GM21528 (cell line): ENCODE measurements at regions not wholly inside any gene's neighbourhood (a gene's known extent, or its start where the extent isn't known, plus 50 kb on each side); places are given as distances from the start of the nearest gene placed in this dataset.
"Not testable (repeated sequence)": the region's sequence is repeated elsewhere in the genome, so short reads cannot be mapped to it uniquely, and the experiment has no call there.

Source experiments
- ATAC-seq: cut with Tn5 transposase; IDR thresholded peaks from one replicate; pipeline ENCODE4 v1.9.1; 2021; ENCODE audit warnings: mild to moderate bottlenecking, moderate library complexity; ENCODE audit not compliant: unreplicated experiment, low FRiP score

DNA sequence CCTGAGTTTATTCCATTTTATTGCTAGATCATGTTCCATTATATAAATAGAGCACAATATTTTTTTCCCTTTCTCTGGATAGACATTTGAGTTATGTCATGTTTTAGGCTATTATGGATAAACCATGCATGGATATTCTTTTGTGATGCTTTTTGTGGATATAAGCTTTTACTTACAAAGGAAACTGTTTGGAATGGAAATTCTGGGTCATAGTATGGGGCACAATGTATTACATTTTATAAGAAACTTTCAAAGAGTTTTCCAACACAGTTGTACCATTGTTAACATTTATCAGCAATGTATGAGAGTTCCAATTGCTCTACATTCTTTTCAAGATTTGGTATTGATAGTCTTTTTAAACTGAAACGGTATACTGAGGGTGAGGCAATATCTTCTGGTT is 749.4 kb downstream of the SOCS6 start:
- no peak for ATAC-seq

- ATAC-seq = no peak
These were observed 747.9 kb downstream of the SOCS6 start for GRCh38 chr18:71036783-71037182.

DNA sequence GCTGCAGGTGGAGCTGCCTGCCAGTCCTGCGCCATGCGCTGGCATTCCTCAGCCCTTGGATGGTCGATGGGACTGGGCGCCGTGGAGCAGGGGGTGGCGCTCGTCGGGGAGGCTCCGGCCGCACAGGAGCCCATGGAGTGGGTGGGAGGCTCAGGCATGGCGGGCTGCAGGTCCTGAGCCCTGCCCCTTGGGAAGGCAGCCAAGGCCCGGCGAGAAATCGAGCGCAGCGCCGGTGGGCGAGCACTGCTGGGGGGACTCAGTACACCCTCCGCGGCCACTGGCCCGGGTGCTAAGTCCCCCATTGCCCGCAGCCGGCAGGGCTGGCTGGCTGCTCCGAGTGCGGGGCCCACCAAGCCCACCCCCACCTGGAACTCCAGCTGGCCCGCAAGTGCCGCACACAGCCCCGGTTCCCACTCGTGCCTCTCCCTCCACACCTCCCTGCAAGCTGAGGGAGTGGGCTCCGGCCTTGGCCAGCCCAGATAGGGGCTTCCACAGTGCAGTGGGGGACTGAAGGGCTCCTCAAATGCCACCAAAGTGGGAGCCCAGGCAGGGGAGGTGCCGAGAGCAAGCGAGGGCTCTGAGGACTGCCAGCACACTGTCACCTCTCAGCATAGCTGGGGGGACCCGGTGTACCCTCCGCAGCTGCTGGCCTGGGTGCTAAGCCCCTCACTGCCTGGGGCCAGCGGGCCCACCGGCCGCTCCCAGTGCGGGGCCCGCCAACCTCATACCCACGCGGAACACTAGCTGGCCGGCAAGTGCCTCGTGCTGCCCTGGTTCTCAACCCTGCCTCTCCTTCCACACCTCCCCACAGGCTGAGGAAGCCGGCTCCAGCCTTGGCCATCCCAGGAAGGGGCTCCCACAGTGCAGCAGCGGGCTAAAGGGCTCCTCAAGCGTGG is 742.7 kb downstream of the SOCS6 start:
- not testable (repeated sequence) for ATAC-seq

- ATAC-seq = not testable (repeated sequence)
These were observed 741.2 kb downstream of the SOCS6 start for GRCh38 chr18:71030085-71030484.

GRCh38 chr18:71028285-71028762 is 739.5 kb downstream of the SOCS6 start:
- ATAC-seq = no peak

DNA sequence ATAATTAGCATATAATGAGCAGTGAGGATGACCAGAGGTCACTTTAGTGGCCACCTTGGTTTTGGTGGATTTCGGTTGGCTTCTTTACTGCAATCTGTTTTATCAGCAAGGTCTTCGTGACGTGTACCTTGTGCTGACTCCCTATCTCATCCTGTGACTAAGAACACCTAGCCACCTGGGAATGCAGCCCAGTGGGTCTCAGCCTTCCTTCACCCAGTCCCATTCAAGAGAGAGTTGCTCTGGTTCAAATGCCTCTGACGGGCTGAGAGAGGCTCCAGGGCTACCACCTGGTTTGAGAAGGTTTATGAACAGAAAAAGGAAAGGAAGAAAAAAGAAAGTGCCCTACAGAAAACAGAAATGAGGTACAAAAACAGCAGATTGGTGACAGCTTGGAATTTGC is 738.7 kb downstream of the SOCS6 start:
- ATAC-seq = no peak

DNA sequence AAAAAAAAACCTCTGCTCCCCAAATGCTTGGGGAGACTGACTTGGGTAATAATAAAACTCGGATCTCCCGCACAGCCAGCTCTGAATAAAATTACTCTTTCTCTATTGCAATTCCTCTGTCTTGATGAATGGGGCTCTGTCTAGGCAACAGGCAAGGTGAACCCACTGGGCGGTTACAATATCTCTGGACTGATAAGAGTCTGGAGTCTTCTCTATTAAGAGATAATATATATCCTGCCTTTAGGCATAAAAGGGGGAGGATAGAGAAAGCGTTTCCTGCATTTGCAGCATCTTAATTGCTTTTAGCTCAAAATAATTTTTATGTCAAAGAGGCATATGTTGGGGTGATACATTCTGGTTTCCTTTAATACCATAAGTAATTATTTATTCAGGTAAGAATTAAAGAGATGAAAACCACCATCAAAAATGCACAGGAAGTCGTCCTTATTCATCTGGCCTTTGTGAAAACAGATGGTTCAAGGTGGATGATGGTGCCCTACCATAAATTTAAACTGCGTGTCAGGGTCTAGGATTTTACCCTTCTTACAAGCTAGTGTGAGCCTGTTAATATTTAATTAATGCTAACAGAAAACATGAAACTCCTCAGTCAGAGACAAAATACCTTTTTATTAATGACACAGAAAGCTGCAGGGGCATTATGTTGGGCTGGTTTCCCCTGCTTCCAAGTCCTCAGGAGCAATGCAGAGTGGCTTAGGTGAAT is 736.8 kb downstream of the SOCS6 start:
- no peak for ATAC-seq

- no peak for ATAC-seq
These were observed 733.5 kb downstream of the SOCS6 start for GRCh38 chr18:71022389-71022788.

DNA sequence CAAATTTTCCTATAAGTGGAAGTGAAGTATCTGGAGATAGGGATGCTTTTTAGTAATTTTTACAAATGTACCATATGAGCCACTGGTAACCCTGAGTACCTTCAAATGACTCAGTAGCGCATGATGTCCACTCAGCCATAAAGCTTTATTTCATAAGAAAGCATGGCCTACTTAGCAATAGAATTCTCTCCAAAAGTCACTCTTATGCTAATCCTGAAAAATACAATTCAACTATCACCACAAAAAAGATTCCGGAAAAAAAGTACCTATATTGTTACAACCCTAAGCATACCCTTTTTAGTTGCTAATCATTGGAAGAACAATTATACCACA is 732.2 kb downstream of the SOCS6 start:
- no peak for ATAC-seq

GRCh38 chr18:71020342-71021029 is 731.6 kb downstream of the SOCS6 start:
- no peak for ATAC-seq

GRCh38 chr18:71018816-71019215 is 730.0 kb downstream of the SOCS6 start:
- ATAC-seq = no peak

DNA sequence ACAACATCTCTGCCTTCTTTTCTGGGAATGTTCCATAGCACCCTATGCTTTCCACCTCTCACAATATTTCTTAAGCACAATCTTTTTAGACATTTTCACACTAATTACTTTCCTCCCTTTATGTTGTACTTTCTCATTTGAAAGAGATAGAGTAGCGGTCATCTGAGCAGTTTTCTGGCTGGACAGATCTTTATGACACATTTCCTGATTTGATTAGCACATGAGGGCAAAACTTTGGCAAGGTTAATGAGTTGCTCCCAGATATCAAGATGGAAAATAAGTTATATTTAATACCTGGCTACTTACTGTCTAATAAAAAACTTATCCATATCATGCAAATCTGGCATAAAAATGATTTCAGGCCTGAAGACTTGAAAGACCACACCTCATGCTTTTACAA is 723.9 kb downstream of the SOCS6 start:
- no peak for ATAC-seq

- no peak for ATAC-seq
These were observed 722.5 kb downstream of the SOCS6 start for GRCh38 chr18:71011389-71011788.

DNA sequence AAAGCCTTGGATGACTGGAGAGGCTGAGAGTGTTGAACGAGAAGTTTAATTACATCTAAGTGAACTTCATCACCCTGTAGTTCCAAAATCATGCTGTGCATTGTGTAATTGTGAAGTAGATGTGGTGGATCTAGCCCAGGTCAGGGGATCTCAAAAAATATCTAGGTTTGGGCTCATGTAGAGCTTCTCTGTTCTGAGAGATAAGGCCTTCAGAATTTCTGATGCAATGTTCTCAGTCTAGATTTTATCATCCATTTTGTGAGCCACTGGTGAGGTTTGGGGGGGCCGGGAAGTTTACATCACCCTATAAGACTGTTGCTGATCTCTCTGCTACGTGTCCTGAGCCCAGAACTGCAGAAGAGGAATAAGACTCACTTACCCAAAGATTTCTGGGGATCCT is 719.4 kb downstream of the SOCS6 start:
- no peak for ATAC-seq

DNA sequence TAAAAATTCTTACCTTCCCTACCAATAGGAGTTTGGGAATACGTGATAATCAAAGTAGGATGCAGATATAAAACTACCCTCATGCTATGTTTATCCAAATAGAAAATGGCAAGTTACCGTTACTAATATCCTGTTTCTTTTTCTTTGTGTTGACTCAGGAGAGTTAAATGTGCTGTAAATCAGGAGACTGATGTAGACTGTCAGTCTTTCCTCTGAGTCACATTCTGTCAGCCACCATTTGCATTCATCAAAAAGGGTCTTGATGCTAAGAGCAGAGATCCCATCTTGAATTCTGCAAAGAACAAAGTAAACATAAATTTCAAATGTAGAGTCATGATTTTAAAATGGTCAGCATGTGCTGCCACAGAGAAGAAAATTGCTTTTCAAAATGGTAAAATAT is 712.8 kb downstream of the SOCS6 start:
- no peak for ATAC-seq

- no peak for ATAC-seq
These were observed 709.6 kb downstream of the SOCS6 start for GRCh38 chr18:70998490-70998889.

GRCh38 chr18:70994116-70994515 is 705.3 kb downstream of the SOCS6 start:
- ATAC-seq = no peak

GRCh38 chr18:70991577-70991976 is 702.7 kb downstream of the SOCS6 start:
- no peak for ATAC-seq

DNA sequence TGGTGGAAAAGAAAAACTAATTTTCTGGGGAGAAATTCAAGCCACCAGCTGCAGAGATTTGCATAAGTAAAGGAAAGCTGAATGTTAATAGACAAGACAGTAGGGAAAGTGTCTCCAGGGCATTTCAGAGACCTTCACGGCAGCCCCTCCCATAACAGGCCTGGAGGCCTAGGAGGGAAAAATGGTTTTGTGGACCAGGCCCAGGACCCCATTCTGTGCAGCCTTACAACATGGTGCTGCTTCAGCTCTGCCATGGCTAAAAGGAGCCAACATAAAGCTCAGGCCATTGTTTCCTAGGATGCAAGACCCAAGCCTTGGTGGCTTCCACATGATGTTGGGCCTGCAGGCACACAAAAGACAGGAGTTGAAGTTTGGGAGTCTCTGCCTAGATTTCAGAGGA is 697.1 kb downstream of the SOCS6 start:
- ATAC-seq = no peak

- no peak for ATAC-seq
These were observed 693.4 kb downstream of the SOCS6 start for GRCh38 chr18:70982292-70982691.
